Cardiac fibroblast (primary cell): ENCODE measurements at regions not wholly inside any gene's neighbourhood (a gene's known extent, or its start where the extent isn't known, plus 50 kb on each side); places are given as distances from the start of the nearest gene placed in this dataset.

Experiments used
- DNase-seq, 2 donors: peaks; one replicate each; pipeline versions ENCODE4 v3.0.0 to v3.0.0-alpha.2; 2010; ENCODE audit warnings: low read depth in 2 of 2
- H3K4me3 ChIP-seq, 2 donors: replicated peaks in 1 of 2; 1 replicate in 1 of 2; 2 replicates in 1 of 2; pipeline ENCODE4 v1.5.1; 2011; ENCODE audit warnings: low read depth in 2 of 2, low read length in 2 of 2, mild to moderate bottlenecking in 2 of 2, moderate library complexity in 1 of 2
- TF ChIP-seq, protein P1 (sequence below): IDR thresholded peaks from one replicate; pipeline ENCODE4 v1.5.1; 2011; ENCODE audit warnings: low read depth, mild to moderate bottlenecking, low read length, inconsistent platforms

DNA sequence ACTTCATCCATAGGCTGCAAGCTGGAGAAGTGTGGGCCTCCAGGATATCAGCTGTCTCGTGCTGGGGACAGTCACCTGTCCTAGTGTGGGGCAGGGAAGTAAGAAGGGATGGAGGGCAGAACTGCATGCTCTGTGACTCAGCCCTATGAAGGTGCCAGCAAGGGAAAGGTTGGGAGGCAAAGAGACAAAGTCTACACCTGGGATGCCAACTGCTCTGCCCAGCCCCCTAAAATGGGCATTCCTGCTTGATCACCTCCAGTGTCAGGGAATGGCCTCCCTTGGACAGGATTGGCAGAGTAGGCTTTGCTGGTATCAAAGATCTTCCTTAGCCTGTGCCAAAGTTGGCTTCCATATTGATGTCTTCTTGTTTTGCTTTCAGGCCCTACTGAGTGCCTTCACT lies 335.0 kb downstream of the BCL11B start:
- TF ChIP-seq, protein P1, sequence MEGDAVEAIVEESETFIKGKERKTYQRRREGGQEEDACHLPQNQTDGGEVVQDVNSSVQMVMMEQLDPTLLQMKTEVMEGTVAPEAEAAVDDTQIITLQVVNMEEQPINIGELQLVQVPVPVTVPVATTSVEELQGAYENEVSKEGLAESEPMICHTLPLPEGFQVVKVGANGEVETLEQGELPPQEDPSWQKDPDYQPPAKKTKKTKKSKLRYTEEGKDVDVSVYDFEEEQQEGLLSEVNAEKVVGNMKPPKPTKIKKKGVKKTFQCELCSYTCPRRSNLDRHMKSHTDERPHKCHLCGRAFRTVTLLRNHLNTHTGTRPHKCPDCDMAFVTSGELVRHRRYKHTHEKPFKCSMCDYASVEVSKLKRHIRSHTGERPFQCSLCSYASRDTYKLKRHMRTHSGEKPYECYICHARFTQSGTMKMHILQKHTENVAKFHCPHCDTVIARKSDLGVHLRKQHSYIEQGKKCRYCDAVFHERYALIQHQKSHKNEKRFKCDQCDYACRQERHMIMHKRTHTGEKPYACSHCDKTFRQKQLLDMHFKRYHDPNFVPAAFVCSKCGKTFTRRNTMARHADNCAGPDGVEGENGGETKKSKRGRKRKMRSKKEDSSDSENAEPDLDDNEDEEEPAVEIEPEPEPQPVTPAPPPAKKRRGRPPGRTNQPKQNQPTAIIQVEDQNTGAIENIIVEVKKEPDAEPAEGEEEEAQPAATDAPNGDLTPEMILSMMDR: no peak
- no peak overlapping the region for H3K4me3 ChIP-seq
- no peak for DNase-seq

DNA sequence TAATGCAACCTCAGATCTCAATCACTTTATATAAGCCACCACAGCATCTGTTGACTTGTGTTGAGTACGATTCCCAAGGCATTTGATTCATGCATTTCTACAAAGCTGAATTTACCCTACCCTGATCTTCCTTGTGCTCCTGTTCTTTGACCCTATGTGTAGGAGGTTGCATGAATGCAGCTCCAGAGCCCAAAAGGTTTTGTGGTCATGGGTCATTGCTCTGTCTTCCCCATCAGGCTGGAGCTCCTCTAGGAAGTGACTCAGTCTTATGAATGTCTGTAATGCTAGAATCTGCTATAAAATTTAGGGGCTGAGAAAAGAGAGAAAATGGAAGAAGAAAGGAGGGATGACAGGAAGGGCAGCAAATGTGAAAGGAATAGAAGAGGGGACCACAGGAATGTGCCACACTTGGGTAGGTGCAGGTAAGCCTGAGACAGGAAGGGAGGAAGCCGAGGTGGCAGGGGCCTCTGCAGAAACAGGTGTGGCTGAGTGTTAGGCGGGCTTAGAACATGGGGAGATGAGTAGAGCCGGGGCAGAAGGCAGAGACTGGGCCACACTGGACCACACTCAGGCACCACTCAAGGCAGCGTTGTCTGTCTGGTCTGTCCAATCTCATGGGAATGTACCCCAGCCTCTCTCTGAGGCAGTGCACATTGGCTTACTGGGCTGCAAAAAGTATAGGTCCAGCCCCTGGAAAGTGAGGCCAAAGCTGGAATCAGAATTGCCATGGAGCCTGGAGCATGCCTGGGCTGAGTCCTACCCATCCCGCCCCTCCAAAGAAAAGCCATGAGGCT lies 334.1 kb downstream of the BCL11B start:
- TF ChIP-seq, protein P1: no peak
- no peak for DNase-seq
- H3K4me3 ChIP-seq: no peak overlapping the region

DNA sequence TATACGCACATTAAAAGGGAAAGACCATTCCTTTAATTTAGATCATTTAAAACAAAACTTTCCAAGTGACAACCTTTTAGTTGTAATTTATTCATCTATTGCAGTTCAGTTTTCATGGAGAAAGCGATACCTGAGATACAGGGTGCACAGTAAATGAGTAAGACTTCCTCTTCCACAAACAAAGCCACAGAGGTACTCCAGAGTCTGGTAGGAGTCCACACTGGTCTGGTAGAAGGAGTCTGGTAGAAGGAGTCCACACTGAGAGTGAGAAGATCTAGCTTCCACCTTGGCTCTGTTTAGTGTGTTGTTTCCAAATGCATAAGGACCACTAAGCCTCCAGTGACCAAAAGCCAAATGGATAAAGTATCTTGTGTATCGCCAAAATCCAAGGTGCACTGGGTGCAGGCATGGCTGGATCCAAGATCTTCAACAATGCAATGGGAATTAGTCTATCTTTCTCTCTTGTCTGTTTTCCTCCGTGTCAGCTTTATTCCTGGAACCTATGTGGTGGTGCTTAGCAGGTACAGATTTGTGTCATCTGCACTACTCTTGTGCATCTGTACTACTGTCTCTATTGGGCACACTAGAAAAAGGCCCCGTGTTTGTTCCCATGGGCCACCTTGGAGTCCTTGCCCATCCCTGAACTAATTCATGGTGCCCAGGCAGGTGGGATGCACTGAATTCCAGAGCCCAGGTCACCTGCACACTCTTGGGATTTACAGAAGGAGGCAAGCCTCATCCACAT lies 331.1 kb downstream of the BCL11B start:
- no peak for DNase-seq
- H3K4me3 ChIP-seq: no peak overlapping the region
- TF ChIP-seq, protein P1: no peak

DNA sequence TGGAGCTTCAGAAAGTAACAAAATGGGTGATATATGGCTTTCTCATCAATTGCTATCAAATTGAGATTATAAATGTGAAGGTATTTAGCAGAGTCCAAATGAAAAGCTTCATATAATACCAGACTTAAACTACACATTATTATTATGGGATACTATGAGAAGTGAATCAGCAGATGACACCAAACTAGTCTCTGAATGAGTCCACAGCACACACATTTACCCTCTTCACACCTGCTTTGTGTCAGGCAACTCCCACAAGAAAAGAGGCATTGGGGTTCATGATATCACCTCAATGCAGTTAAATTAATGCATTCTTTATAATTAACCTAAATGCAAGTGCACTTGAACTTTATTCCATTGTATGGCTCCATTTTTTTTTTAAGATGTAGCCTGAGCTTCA lies 330.5 kb downstream of the BCL11B start:
- H3K4me3 ChIP-seq: no peak overlapping the region
- TF ChIP-seq, protein P1: no peak
- no peak for DNase-seq

DNA sequence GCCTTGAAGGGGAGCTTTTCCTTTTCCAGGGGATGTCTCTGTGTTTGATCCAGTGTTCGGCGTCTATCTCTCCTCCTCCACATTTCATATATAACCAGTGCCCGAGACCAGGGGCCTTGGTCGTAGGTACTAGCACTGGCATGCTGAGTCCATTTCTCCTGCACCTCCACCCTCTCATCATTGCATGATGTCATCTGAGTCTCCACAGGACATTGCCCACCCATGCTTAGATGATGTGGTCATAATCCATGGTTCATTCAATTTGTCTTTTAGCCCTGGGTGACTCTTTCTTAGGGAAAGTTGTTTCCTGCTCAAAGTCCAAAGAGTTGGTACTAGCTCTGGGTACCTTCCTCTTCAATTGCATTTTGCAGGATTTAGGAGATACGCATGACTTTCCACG lies 328.1 kb downstream of the BCL11B start:
- TF ChIP-seq, protein P1: no peak
- no peak for DNase-seq
- no peak overlapping the region for H3K4me3 ChIP-seq

DNA sequence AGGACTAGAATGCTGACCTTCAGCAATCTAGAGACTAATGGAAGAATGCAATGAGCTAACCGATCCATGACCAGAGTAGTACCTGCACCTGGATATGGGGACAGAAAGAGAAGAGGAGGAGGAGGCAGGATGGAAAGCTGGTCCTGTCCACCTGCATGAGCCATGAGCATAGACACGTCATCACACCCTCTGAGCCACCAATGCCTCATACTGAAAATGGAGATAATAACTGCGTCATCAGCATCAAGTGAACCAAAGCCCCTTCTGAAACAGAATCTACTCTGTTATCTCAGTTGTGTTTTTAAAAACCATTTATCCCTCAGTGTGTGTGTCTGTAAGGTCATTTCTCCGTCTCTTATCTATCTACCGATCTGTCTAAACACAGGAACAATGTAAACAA lies 327.0 kb downstream of the BCL11B start:
- no peak overlapping the region for H3K4me3 ChIP-seq
- DNase-seq: no peak
- TF ChIP-seq, protein P1: no peak
